GM23248 (cell line): ENCODE measurements at regions not wholly inside any gene's neighbourhood (a gene's known extent, or its start where the extent isn't known, plus 50 kb on each side); places are given as distances from the start of the nearest gene placed in this dataset.

Experiments used
- EZH2 ChIP-seq: fragments of 200-600 bp; sonication (generic); IDR thresholded peaks from 2 replicates; pipeline ENCODE4 v1.6.1; 2018; ENCODE audit warnings: antibody characterized with exemption, mild to moderate bottlenecking; ENCODE audit not compliant: insufficient read depth, poor library complexity, severe bottlenecking
- EZH2phosphoT487 ChIP-seq: fragments of 200-600 bp; sonication (generic); IDR thresholded peaks from 2 replicates; pipeline ENCODE4 v1.6.1; 2018; ENCODE audit warnings: antibody characterized with exemption, moderate library complexity, mild to moderate bottlenecking, low read depth; ENCODE audit not compliant: insufficient read depth

DNA sequence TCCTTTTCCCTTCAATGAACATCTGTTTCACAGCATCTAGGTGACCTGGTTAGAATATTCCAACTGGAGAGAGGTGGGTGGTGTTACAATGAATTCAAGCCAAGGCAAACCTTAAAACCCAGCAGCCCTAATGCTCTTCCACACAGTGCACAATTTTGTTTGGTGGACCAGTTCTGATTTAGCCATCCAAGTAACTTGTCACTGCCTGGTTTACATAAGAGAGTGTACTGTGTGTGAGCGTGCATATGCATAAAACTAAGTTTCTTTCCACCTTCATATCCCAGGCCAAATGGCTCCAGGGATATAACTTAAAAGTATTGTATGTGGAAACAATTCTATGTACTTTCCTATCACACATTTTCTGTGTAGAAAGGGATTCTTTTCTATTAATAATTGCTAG is 200.4 kb upstream of the FAR2 start:
- TF ChIP-seq EZH2 (no peak), EZH2phosphoT487 (no peak)
